IMR-90 (cell line): ENCODE measurements at regions not wholly inside any gene's neighbourhood (a gene's known extent, or its start where the extent isn't known, plus 50 kb on each side); places are given as distances from the start of the nearest gene placed in this dataset.

Experiments
- ATAC-seq: fragments of 200-7000 bp; cut with Tn5 transposase; 2 replicates; pipeline ENCODE4 v1.9.1; 2020; ENCODE audit warnings: low read depth, mild to moderate bottlenecking, moderate library complexity
- BruUV-seq: library from RNA; stranded (reverse); fragments of 400-500 nt; replicated peaks from 2 replicates; lab custom pipeline; 2021; lab: Mats Ljungman, UMichigan
- CTCF ChIA-PET: fragments of 300-600 bp; formaldehyde crosslinking; extraction: SDS; loops from one replicate; lab custom pipeline; 2021; ENCODE audit warnings: antibody characterized with exemption; lab: Yijun Ruan, JAX
- POLR2A ChIA-PET: fragments of 300-600 bp; sonication (Branson Sonifier 250); formaldehyde crosslinking; loops from one replicate; lab custom pipeline; 2022; ENCODE audit warnings: antibody characterized with exemption; ENCODE audit not compliant: unreplicated experiment; lab: Charles Lee
- DNase-seq: peaks from one replicate; pipeline ENCODE4 v3.0.0; 2013
- H2AFZ ChIP-seq: replicated peaks from 2 replicates; pipeline ENCODE3; 2013; ENCODE audit warnings: low read length, mild to moderate bottlenecking; ENCODE audit not compliant: poor library complexity
- H2AK5ac ChIP-seq: 2 replicates; pipeline ENCODE4 v1.6.1; 2013; ENCODE audit warnings: low read depth, low read length, inconsistent platforms
- H2AK9ac ChIP-seq: replicated peaks from 2 replicates; pipeline ENCODE3; 2013; ENCODE audit warnings: mild to moderate bottlenecking, low read depth, low read length, moderate library complexity; ENCODE audit not compliant: poor library complexity
- H2BK120ac ChIP-seq: 2 replicates; pipeline ENCODE4 v1.6.1; 2013; ENCODE audit warnings: low read depth, low read length, inconsistent platforms
- H2BK15ac ChIP-seq: 3 replicates; pipeline ENCODE4 v1.6.1; 2013; ENCODE audit warnings: low read depth, low read length, inconsistent platforms
- H2BK20ac ChIP-seq: 2 replicates; pipeline ENCODE4 v1.6.1; 2013; ENCODE audit warnings: low read depth, mild to moderate bottlenecking, inconsistent platforms, low read length, moderate library complexity
- H2BK5ac ChIP-seq: 2 replicates; pipeline ENCODE4 v1.6.1; 2013; ENCODE audit warnings: mild to moderate bottlenecking, low read depth, low read length, inconsistent platforms; ENCODE audit not compliant: poor library complexity, severe bottlenecking
- H3K14ac ChIP-seq: replicated peaks from 2 replicates; pipeline ENCODE4 v1.6.1; 2013; ENCODE audit warnings: low read depth, low read length, inconsistent platforms
- H3K18ac ChIP-seq: 2 replicates; pipeline ENCODE4 v1.6.1; 2013; ENCODE audit warnings: low read depth, low read length, control low read depth
- H3K23ac ChIP-seq: 2 replicates; pipeline ENCODE4 v1.6.1; 2013; ENCODE audit warnings: low read depth, low read length, inconsistent platforms
- H3K27ac ChIP-seq: 2 replicates; pipeline ENCODE4 v1.5.1; 2013; ENCODE audit warnings: mild to moderate bottlenecking, control low read depth, low read length; ENCODE audit not compliant: insufficient read depth
- H3K27me3 ChIP-seq: 2 replicates; pipeline ENCODE4 v1.6.1; 2013; ENCODE audit warnings: low read length; ENCODE audit not compliant: control insufficient read depth, insufficient read depth
- H3K36me3 ChIP-seq: 2 replicates; pipeline ENCODE4 v1.6.1; 2013; ENCODE audit warnings: low read length, mixed read lengths; ENCODE audit not compliant: control insufficient read depth, insufficient read depth
- H3K4ac ChIP-seq: 2 replicates; pipeline ENCODE4 v1.6.1; 2013; ENCODE audit warnings: low read depth, low read length, inconsistent platforms
- H3K4me1 ChIP-seq: 2 replicates; pipeline ENCODE4 v1.6.1; 2013; ENCODE audit warnings: low read length, mixed read lengths; ENCODE audit not compliant: control insufficient read depth, insufficient read depth
- H3K4me2 ChIP-seq: 2 replicates; pipeline ENCODE4 v1.6.1; 2013; ENCODE audit warnings: low read depth, mild to moderate bottlenecking, control low read depth, low read length, moderate library complexity
- H3K4me3 ChIP-seq: 2 replicates; pipeline ENCODE4 v1.5.1; 2013; ENCODE audit warnings: low read depth, mild to moderate bottlenecking, control low read depth, low read length, moderate library complexity; ENCODE audit not compliant: insufficient read depth
- H3K56ac ChIP-seq: 2 replicates; pipeline ENCODE4 v1.6.1; 2013; ENCODE audit warnings: low read length, inconsistent platforms; ENCODE audit not compliant: insufficient read depth; ENCODE audit errors: extremely low read depth
- H3K79me1 ChIP-seq, 2 experiments: 2 replicates each; pipeline ENCODE4 v1.6.1; 2013; ENCODE audit warnings: low read length in 2 of 2, inconsistent platforms in 1 of 2, low read depth in 1 of 2
- H3K9ac ChIP-seq: 2 replicates; pipeline ENCODE4 v1.6.1; 2013; ENCODE audit warnings: low read depth, low read length, control low read depth
- H3K9me1 ChIP-seq: 2 replicates; pipeline ENCODE4 v1.6.1; 2013; ENCODE audit warnings: low read length, inconsistent platforms; ENCODE audit not compliant: insufficient read depth
- H3K9me3 ChIP-seq: 2 replicates; pipeline ENCODE4 v1.6.1; 2013; ENCODE audit warnings: low read length; ENCODE audit not compliant: control insufficient read depth, insufficient read depth
- H4K20me1 ChIP-seq: 2 replicates; pipeline ENCODE4 v1.6.1; 2013; ENCODE audit warnings: low read length, inconsistent platforms; ENCODE audit not compliant: insufficient read depth
- H4K5ac ChIP-seq: 2 replicates; pipeline ENCODE4 v1.6.1; 2013; ENCODE audit warnings: mild to moderate bottlenecking, low read depth, low read length, control low read depth
- H4K8ac ChIP-seq, 2 experiments: 2 replicates each; pipeline ENCODE4 v1.6.1; 2013; ENCODE audit warnings: low read depth in 2 of 2, low read length in 2 of 2, control low read depth in 1 of 2, inconsistent platforms in 1 of 2
- H4K91ac ChIP-seq: 2 replicates; pipeline ENCODE4 v1.6.1; 2013; ENCODE audit warnings: low read depth, low read length, inconsistent platforms; ENCODE audit not compliant: insufficient read depth
- CHD1 ChIP-seq: IDR thresholded peaks from 2 replicates; pipeline ENCODE4 v1.6.1; 2012; ENCODE audit warnings: low read depth, low read length, improper control_type of control experiment
- FOS ChIP-seq: fragments of 150-350 bp; IDR thresholded peaks from 2 replicates; pipeline ENCODE4 v1.6.1; 2016; ENCODE audit warnings: low read depth, low read length
- MXI1 ChIP-seq: IDR thresholded peaks from 2 replicates; pipeline ENCODE4 v1.6.1; 2012; ENCODE audit warnings: low read depth, mild to moderate bottlenecking, low read length, moderate library complexity, borderline replicate concordance
- NFE2L2 ChIP-seq: fragments of 150-350 bp; IDR thresholded peaks from 2 replicates; pipeline ENCODE4 v1.6.1; 2016; ENCODE audit warnings: low read depth, mild to moderate bottlenecking, low read length
- POLR2A ChIP-seq: IDR thresholded peaks from 2 replicates; pipeline ENCODE4 v1.6.1; 2012; ENCODE audit warnings: mild to moderate bottlenecking, low read depth, low read length
- RAD21 ChIP-seq: IDR thresholded peaks from 2 replicates; pipeline ENCODE4 v1.6.1; 2012; ENCODE audit warnings: low read length, improper control_type of control experiment
- RCOR1 ChIP-seq: IDR thresholded peaks from 2 replicates; pipeline ENCODE4 v1.6.1; 2012; ENCODE audit warnings: mild to moderate bottlenecking, low read length, improper control_type of control experiment; ENCODE audit not compliant: insufficient replicate concordance
- WGBS, 2 experiments: methylation state at CpG; one replicate each; pipeline versions ENCODE4 v1.1.5 to v1.1.7; 2013; ENCODE audit warnings: missing lambda C conversion rate in 2 of 2; ENCODE audit not compliant: insufficient read length in 1 of 2; ENCODE audit errors: extremely low coverage in 2 of 2; 5-methylcytosine and 5-hydroxymethylcytosine counted together
- dilution Hi-C: fragments of 300-500 bp; cut with HindIII; formaldehyde crosslinking; loops from one replicate; pipeline ENCODE4 v1.14.3; 2018; ENCODE audit warnings: low sequenced_read_pairs; ENCODE audit not compliant: unreplicated experiment
- in situ Hi-C: fragments of 300-500 bp; cut with MboI; formaldehyde crosslinking; loops from 3 replicates; pipeline ENCODE4 v1.14.3; 2019; ENCODE audit warnings: low sequenced_read_pairs, inconsistent platforms, mixed read lengths
- intact Hi-C: fragments of 100-400 bp; cut with micrococcal nuclease; formaldehyde crosslinking; loops from 2 replicates; pipeline ENCODE4 v1.10.0; 2022
- TF ChIP-seq, protein P1 (sequence below): conservative IDR thresholded peaks from 2 replicates; pipeline ENCODE4 v1.5.1; 2012; ENCODE audit warnings: mild to moderate bottlenecking, low read depth, low read length, improper control_type of control experiment

DNA sequence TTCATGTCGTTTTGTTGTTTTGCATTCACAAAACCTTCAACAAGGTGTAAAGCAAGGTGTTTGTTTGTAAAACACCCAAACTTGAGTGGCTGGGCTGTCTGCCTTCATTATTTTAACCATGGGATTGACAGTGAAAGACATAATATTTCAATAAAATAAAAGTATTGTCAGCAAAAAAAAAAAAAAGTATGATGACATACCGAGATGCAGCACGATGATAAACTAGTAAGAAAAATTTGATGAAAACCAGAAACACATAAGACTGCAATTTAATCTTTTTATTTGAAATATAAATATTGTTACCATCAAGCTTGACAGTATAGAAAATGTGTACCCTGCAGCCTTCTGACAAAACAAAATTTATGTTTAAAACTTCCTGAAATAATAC lies 419.3 kb upstream of the DYNLRB2 start:
- Histone ChIP-seq H3K14ac (no peak overlapping the region), H2AK5ac (no peak overlapping the region), H3K9ac (no peak overlapping the region), H4K20me1 (no peaks in the 10 kb centered on the region), H2BK120ac (no peak overlapping the region), H2AFZ (no peak overlapping the region), H3K56ac (no peak overlapping the region), H3K9me1 (no peaks in the 10 kb centered on the region), H3K4me3 (no peak overlapping the region), H4K91ac (no peak overlapping the region), H3K9me3 (no peaks in the 10 kb centered on the region), H3K4me2 (no peak overlapping the region), H3K4ac (no peak overlapping the region), H3K18ac (no peak overlapping the region), H3K27me3 (no peaks in the 10 kb centered on the region; the same call in 1 of the 2 replicates), H4K5ac (no peak overlapping the region), H4K8ac (no peak overlapping the region), H2BK20ac (no peak overlapping the region), H3K27ac (no peak overlapping the region), H3K23ac (no peak overlapping the region), H2BK5ac (no peak overlapping the region), H3K4me1 (no peaks in the 10 kb centered on the region), H3K36me3 (no peaks in the 10 kb centered on the region), H3K79me1 (no peaks in the 10 kb centered on the region), H2BK15ac (no peak overlapping the region), H2AK9ac (no peak overlapping the region)
- DNase-seq (no peak), ATAC-seq (no peak)
- no CpG with 5 or more reads among the region's 3 CpGs for WGBS, 2 experiments
- no TSS peak for BruUV-seq
- dilution Hi-C loops: no loop called here
- ChIA-PET POLR2A (no interaction called here), CTCF (interaction anchor here (0.6 kb wide), 1 partner anchor 53 kb away, joined by 3 read pairs; no protein-coding TSS in a partner anchor)
- in situ Hi-C loops: no loop called here
- TF ChIP-seq NFE2L2 (no peak), RAD21 (no peak), CHD1 (no peak), RCOR1 (no peak), MXI1 (no peak), POLR2A (no peak), FOS (no peak)
- TF ChIP-seq, protein P1, sequence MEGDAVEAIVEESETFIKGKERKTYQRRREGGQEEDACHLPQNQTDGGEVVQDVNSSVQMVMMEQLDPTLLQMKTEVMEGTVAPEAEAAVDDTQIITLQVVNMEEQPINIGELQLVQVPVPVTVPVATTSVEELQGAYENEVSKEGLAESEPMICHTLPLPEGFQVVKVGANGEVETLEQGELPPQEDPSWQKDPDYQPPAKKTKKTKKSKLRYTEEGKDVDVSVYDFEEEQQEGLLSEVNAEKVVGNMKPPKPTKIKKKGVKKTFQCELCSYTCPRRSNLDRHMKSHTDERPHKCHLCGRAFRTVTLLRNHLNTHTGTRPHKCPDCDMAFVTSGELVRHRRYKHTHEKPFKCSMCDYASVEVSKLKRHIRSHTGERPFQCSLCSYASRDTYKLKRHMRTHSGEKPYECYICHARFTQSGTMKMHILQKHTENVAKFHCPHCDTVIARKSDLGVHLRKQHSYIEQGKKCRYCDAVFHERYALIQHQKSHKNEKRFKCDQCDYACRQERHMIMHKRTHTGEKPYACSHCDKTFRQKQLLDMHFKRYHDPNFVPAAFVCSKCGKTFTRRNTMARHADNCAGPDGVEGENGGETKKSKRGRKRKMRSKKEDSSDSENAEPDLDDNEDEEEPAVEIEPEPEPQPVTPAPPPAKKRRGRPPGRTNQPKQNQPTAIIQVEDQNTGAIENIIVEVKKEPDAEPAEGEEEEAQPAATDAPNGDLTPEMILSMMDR: no peak
- intact Hi-C loops: no loop called here
